Muscle of back (tissue), 3 donors: ENCODE measurements at regions not wholly inside any gene's neighbourhood (a gene's known extent, or its start where the extent isn't known, plus 50 kb on each side); places are given as distances from the start of the nearest gene placed in this dataset.

Experiments
- DNase-seq, 3 donors: peaks; one replicate each; pipeline versions ENCODE4 v3.0.0 to v3.0.0-alpha.2; 2013

DNA sequence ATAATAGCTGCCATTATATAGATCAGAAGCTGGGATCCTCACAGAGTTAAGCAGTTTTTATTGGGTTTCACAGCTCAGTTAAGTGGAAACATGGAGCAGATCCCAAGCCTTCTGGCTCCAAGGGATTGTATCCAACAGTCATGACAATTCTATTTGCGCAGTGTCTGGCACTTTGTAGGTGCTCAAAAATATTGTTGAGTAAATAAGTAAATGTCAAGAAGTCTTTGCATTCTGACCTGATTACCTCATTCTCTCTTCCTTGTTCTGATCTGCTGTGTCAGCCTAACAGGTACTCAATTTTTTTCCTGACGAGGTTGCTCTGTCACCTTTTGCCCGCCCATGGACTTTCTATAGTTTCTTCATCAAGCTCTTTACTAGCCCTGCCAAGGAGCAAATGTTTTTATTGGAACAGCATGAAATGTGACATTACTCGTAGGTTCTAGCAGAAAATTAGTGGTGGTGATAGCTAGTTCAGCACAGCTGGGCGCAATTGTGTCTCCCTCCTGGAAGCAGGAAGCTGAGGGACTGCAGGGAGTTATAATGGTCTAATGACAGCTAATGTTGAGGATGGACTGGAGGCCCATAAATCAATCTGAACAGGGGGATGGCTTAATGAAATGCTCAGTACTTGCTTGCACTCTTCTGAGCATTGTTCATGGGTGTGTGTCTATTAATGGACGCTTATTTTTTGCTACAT is 680.2 kb downstream of the CCSER2 start:
- no peak for DNase-seq

DNA sequence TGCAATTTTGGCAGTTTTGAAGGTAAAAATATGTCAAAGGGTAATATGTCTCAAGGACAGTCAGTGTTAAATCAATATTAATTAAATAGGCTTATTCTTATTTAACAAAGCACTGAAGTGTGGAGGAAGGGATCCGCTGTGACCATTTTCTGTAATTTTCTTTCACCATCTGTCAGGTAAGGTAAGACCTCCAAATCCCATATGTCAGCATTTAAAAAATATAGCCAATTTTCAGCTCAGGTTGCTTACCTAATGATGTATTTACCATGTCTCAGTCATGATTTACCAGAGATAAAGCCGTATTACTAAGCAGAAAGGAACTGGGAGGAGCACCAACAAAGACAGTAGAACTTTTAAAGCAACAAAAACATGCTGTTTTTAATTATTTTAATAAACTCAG is 683.9 kb downstream of the CCSER2 start:
- DNase-seq: no peak

DNA sequence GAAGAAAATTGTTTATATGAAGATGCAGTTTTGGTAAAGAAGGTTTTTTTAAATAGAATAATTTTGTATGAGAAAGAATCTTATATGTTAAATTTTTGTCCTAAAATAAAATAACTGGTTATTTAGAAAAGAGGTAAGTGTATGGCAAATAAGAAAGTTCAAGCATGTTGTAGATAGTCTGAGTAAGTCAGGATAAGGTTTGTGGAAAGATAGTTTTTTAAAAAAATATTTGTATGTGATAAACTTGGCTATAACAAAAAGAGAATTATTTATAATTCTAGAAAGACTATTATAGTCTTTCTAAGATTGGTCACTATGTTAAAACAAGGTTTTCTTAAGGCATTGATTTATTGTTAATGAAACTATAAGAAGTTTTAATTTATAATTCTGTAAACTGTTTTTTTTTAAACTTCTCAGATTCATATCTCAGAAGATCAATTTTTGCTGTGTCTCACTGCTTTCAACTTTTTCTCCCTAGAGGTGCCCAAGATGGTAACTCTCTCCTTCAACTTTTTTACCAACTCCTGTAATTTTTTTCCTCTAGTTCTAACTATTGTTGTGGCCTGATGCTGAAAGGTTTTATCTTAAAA is 698.6 kb downstream of the CCSER2 start:
- no peak for DNase-seq

- no peak for DNase-seq
These were observed 704.6 kb downstream of the CCSER2 start for GRCh38 chr10:85032981-85033380.

DNA sequence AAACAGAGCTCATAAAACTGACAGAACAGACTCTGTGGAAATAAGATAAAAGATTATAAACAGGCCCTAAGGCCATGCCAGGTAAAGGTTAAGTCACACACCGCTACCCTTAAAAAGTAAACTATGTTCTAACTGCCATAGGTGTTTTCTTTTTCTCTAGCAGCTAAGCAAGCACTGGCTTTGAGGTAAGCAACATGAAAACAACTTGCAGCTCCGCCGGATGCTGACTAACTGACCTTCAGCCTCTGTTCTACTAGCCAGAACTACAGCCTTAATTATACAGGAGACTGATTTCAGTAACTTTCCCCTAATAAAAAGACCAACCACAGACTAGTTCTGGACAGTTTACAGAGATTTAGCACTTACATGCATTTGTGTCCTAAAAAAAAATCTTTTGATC is 708.3 kb downstream of the CCSER2 start:
- no peak for DNase-seq

GRCh38 chr10:85039311-85039710 is 710.9 kb downstream of the CCSER2 start:
- DNase-seq: no peak

DNA sequence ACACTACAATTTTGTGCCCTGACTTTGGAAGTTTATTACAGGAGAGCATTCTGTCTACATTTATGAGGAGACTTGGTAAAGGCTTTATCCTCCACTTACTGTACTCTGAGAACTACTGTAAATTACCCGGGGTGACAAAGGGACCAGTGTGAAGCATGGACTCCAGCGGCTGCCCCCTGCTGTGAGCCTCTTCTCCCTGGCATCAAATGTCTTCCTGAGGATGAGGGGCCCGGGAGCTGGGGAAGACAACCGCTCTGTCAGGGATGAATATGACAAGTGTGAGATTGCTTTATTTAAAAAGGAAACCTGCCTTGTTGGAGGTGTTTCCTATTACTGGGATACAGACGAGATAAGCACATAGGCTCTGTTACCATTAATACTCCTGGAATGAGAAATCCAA is 714.8 kb downstream of the CCSER2 start:
- no peak for DNase-seq

- no peak for DNase-seq
These were observed 716.7 kb downstream of the CCSER2 start for GRCh38 chr10:85045046-85045445.

DNA sequence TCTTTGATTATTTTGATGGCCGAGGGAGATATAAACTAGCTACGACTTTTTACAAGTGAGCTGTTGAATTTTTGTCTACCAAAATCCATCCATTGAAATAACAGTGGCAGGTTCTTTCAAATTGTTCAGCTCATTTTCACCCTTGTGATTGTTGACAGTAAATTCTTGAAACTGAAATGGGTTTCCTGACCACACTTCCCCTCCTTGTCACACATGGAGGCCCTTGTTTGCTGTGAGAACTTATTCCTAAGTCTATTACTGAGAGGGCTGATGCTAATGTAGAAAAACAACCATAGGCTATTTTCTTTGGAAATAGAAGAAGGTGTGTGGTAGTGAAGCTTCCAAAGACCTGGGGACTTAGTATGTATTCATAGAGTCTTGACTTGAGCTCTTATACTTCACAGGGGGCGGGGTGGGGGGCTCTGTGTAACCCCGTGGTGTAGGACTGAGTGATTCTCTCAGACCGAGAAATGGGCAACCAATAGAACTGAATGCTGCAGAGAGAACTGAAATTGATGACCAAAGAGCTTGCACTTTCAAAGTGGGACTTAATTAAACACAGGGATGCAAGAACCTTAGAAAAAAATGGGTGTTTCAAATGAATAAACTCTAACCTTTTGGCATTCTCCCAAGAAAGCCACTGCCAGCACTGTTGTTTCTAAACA is 718.9 kb downstream of the CCSER2 start:
- DNase-seq: no peak

- no peak for DNase-seq
These were observed 719.6 kb downstream of the CCSER2 start for GRCh38 chr10:85047979-85048378.

DNA sequence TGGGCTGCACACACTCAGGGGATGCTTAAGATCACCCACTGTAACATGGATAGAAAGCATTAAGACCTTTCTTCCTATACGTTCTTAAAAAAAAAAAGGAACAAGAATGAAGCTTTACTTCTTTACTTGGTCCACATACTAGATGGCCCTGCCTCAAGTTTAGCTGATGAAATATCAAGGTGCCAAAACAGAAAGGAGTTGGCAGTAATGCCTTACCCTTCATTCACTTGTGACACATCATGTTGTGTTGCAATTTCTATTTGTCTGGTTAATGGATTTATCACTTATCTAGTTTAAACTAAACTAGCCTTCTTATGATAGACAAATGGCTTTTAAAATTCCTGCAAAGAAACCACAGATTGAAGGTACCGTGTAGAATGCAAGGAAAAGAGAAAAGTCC is 720.3 kb downstream of the CCSER2 start:
- DNase-seq: no peak

DNA sequence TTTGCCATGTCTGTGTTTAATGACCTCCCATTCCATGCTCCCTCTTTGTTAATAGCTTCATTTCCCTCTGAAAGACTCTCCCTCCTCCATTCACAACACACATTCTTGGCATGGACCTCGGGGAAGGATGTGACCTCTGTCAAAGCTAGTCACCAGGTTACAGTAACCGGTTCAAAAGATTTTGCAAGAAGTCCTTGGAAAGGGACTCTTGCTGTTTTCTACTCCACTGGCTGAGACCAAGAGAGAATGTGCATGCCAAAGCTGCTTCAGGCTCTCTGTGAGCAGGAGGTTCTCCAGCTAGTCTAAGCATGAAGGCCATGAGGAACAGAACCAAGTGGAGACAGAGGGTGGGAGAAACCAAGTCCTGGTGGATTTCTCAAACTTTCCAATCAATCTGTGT is 732.6 kb downstream of the CCSER2 start:
- DNase-seq: no peak

GRCh38 chr10:85061401-85061800 is 733.0 kb downstream of the CCSER2 start:
- DNase-seq: no peak

DNA sequence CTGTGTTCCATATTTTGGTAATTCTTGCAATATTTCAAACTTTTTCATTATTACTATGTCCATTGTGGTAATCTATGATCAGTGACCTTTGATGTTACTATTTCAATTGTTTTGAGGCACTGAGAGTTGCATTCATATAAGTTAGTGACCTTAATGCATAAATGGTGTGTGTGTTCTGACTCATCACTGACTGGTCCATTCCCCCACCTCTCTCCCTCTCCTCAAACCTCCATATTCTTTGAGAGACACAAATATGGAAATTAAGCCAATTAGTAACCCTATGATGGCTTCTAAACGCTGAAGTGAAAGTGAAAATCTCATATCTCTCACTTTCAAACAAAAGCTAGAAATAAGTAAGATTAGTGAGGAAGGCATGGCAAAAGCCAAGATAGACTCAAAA is 739.6 kb downstream of the CCSER2 start:
- DNase-seq: no peak

- DNase-seq: no peak
These were observed 752.5 kb downstream of the CCSER2 start for GRCh38 chr10:85080934-85081333.

- no peak for DNase-seq
These were observed 770.6 kb downstream of the CCSER2 start for GRCh38 chr10:85098835-85099521.

DNA sequence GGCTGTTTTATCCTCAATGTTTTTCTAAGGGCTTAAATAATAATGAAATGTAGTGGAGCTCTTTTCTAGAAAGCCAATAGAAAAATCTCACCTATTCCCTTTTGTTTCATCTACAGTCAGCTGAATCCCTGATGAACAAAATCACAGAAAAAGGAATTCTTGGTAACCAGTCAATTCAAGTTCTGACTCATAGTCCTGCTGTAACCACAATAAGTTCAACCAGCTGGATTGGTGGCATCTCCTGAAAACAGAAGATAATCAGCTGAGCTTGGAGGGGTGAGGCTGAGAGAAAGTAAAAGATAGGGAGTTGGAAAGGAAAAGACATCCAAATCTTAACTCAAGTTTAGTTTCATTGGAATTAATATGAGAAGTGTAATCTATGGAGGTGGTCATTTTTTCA is 772.1 kb downstream of the CCSER2 start:
- DNase-seq: no peak

DNA sequence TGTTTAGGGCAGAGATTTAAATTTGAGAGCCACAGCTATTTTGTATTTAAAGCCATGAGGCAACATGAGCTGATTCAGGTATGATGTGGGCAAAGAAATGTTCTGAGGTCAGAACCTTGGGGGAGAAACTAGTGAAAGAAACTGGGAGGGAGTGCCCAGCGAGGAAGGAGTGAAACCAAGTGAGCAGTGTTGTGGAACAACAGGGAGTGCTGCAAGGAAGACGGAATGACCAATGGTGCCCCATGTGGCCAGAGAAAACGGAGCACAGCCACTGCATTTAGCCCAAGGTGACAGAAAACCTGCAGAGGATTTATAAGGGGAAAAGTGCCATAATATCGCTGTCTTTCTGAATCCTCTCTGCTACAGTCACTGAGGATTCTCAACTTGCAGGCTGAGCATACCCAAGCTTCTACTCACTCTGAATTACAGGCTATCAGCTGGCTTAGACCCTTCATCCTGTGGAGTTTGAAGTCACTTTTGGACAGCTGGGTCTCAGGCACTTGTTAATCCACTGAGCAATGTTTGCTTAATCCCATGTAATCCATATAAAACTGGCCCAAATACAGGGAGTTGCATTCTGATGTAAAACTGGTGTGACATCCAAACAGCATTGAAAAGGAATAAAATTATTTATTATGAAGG is 777.3 kb downstream of the CCSER2 start:
- DNase-seq: no peak

GRCh38 chr10:85111271-85111670 is 782.9 kb downstream of the CCSER2 start:
- DNase-seq: no peak

DNA sequence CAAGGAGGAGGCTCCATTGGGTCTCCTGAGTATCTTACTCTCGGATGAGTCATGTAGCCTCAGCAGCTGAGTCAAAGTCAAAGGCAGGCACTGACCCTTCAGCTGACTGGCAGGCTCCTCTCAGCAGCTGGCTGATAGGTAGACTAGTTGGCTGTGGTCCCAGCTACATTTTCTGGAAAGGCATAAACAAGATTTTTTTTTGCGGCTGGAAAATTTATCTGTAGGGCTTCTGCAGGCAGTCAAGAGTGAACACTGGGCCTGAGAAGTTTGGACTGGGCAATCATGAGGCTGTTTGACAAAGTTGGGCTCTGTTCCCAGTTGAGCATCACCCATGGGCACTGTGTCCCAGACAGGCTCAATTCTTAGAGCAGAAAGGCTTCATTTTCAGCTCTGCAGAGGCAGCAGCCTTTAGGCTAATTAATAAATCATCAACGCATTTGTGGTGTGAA is 796.2 kb downstream of the CCSER2 start:
- DNase-seq: no peak

GRCh38 chr10:85137253-85137652 is 808.9 kb downstream of the CCSER2 start:
- no peak for DNase-seq

GRCh38 chr10:85138046-85138445 is 809.7 kb downstream of the CCSER2 start:
- no peak for DNase-seq
